ENCODE measurements at regions not wholly inside any gene's neighbourhood (a gene's known extent, or its start where the extent isn't known, plus 50 kb on each side); places are given as distances from the start of the nearest gene placed in this dataset.

DNA sequence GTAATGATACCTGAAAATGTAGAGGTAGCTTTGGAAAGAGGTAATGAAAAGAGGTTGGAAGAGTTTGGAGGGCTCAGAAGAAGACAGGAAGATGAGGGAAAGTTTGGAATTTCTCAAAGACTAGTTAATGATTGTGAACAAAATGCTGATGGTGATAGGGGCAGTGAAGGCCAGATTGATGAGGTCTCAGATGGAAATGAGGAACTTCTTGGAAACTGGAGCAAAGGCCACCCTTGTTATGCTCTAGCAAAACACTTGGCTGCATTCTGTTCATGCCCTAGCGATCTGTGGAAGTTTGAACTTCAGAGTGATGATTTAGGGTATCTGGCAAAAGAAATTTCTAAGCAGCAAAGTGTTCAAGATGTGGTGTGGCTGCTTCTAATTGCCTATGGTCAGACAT, 161.2 kb upstream of the SPEF2 start:
- H3K27me3 ChIP-seq (replicated peaks in 1 of 4; ENCODE audit: control insufficient read depth in 3 of 4, extremely low read depth in 1 of 4, insufficient read depth in 3 of 4, low read length in 3 of 4), result no peaks in the 10 kb centered on the region
- H2BK15ac ChIP-seq (ENCODE audit: low read length), result no peak overlapping the region
- DNase-seq (ENCODE audit: low read depth in 1 of 2, low spot score in 2 of 2) (no peak), FAIRE-seq (no peak)
- H4K8ac ChIP-seq (ENCODE audit: extremely low read depth, insufficient read depth, low read length), result no peak overlapping the region
- H3K9ac ChIP-seq (replicated peaks in 1 of 4; ENCODE audit: extremely low read depth in 1 of 4, low read depth in 3 of 4, low read length in 3 of 4), result no peak overlapping the region
- H4K20me1 ChIP-seq (replicated peaks in 1 of 2; ENCODE audit: control insufficient read depth in 1 of 2, insufficient read depth in 2 of 2, low read length in 2 of 2), result no peaks in the 10 kb centered on the region
- no peak overlapping the region for H2BK12ac ChIP-seq (ENCODE audit: low read depth, low read length)
- no peak overlapping the region for H3K23ac ChIP-seq (ENCODE audit: insufficient read length)
- H3K36me3 ChIP-seq (ENCODE audit: control insufficient read depth in 2 of 4, insufficient read depth in 4 of 4, low read length in 3 of 4), result no peaks in the 10 kb centered on the region
- H3K4me1 ChIP-seq (replicated peaks in 1 of 4; ENCODE audit: control insufficient read depth in 3 of 4, insufficient read depth in 4 of 4, low read length in 3 of 4), result no peaks in the 10 kb centered on the region
- CTCF ChIA-PET (ENCODE audit: partially characterized antibody), result interaction anchor here (1.1 kb wide), 2 partner anchors 20 to 23 kb away, joined by 4 read pairs; no protein-coding TSS in a partner anchor
- no peak overlapping the region for H3K56ac ChIP-seq (replicated peaks; ENCODE audit: insufficient read length, low read depth, low read length)
- POLR2A ChIA-PET (ENCODE audit: partially characterized antibody), result no interaction called here
- no peak overlapping the region for H3K18ac ChIP-seq (ENCODE audit: extremely low read depth, low read length)
- H3K79me1 ChIP-seq (ENCODE audit: low read depth, low read length), result no peaks in the 10 kb centered on the region
- WGBS, 2 experiments (ENCODE audit: extremely low coverage in 1 of 2, insufficient coverage in 1 of 2, insufficient read length in 1 of 2, insufficient replicate concordance in 2 of 2, low coverage in 1 of 2, low lambda C conversion rate in 2 of 2, missing lambda C conversion rate in 1 of 2), result 92% methylated on average over 1 of the region's 1 CpG; no CpG with 5 or more reads in 1 of the 2 experiments
- no peak overlapping the region for H3K4ac ChIP-seq (replicated peaks; ENCODE audit: insufficient read length, low read depth, low read length)
- H2BK120ac ChIP-seq (replicated peaks; ENCODE audit: low read depth, low read length), result no peak overlapping the region
- H3K14ac ChIP-seq (ENCODE audit: insufficient read length), result no peak overlapping the region
- no peak overlapping the region for H3K4me2 ChIP-seq (ENCODE audit: insufficient read depth in 1 of 2, low read depth in 2 of 2, low read length in 2 of 2)
- no peak overlapping the region for H2BK5ac ChIP-seq (ENCODE audit: low read depth, low read length)
- H2AK5ac ChIP-seq (ENCODE audit: low read depth, low read length), result no peak overlapping the region
- no peak overlapping the region for H4K5ac ChIP-seq (ENCODE audit: insufficient read length, low read depth, low read length)
- no peak overlapping the region for H4K91ac ChIP-seq (replicated peaks; ENCODE audit: insufficient read length, low read length)
- no peak overlapping the region for H2AFZ ChIP-seq (ENCODE audit: low read length)
- H3K23me2 ChIP-seq (ENCODE audit: low read depth, low read length), result no peaks in the 10 kb centered on the region
- peaks cover 0 to 3% of the 10 kb centered on the region in 2 experiments; a peak in 1 of 4 replicates for H3K9me3 ChIP-seq (ENCODE audit: insufficient read depth in 2 of 2, low read depth in 1 of 2, low read length in 1 of 2)
- no peak overlapping the region for H3K27ac ChIP-seq (ENCODE audit: low read depth, low read length)
- H2BK20ac ChIP-seq (ENCODE audit: low read length), result no peak overlapping the region
- TF ChIP-seq EZH2 (IDR thresholded peaks at IDR 0.05; ENCODE audit: low read depth, low read length, severe bottlenecking), result no peak
- TF ChIP-seq TCF12 (IDR thresholded peaks at IDR 0.05; ENCODE audit: low read depth, low read length), result no peak
- no peak for TF ChIP-seq POLR2AphosphoS5 (IDR thresholded peaks at IDR 0.05; ENCODE audit: low read depth, low read length)
- TF ChIP-seq SIRT6 (IDR thresholded peaks at IDR 0.05; ENCODE audit: low read length), result no peak
- TF ChIP-seq RNF2 (IDR thresholded peaks at IDR 0.05; ENCODE audit: borderline replicate concordance, low read depth, low read length, missing control alignments, poor library complexity, severe bottlenecking), result no peak
- no peak for TF ChIP-seq SAP30 (IDR thresholded peaks at IDR 0.05; ENCODE audit: insufficient read depth, insufficient replicate concordance, low read length)
- no peak for TF ChIP-seq MAFK (IDR thresholded peaks at IDR 0.05; ENCODE audit: low read depth, low read length)
- TF ChIP-seq FOSL1 (IDR thresholded peaks at IDR 0.05; ENCODE audit: insufficient read depth, low read depth, low read length), result no peak
- TF ChIP-seq CBX5 (IDR thresholded peaks at IDR 0.05; ENCODE audit: low read depth, low read length), result no peak
- no peak for TF ChIP-seq TAF1 (IDR thresholded peaks at IDR 0.05; ENCODE audit: low read depth, low read length)
- H3K4me3 ChIP-seq (ENCODE audit: extremely low read depth in 1 of 4, insufficient read depth in 2 of 4, low read depth in 3 of 4, low read length in 4 of 4), result no peak overlapping the region
- no peaks in the 10 kb centered on the region for H3K79me2 ChIP-seq (ENCODE audit: control insufficient read depth in 1 of 2, insufficient read depth in 2 of 2, low read length in 2 of 2)

All from H1 (cell line).